MM.1S (cell line): ENCODE measurements at regions not wholly inside any gene's neighbourhood (a gene's known extent, or its start where the extent isn't known, plus 50 kb on each side); places are given as distances from the start of the nearest gene placed in this dataset.

Experiments used
- EZH2 ChIP-seq: fragments of 300-600 bp; sonication (generic); optimal IDR thresholded peaks from 2 replicates; pipeline ENCODE3; 2017; ENCODE audit warnings: low read depth, mild to moderate bottlenecking, antibody characterized with exemption, low read length, mixed read lengths
- EZH2phosphoT487 ChIP-seq: fragments of 300-600 bp; sonication (generic); IDR thresholded peaks from 2 replicates; pipeline ENCODE4 v1.6.1; 2018; ENCODE audit warnings: antibody characterized with exemption, low read length
- TF ChIP-seq, protein P1 (sequence below): fragments of 300-600 bp; sonication (generic); IDR thresholded peaks from 2 replicates; pipeline ENCODE4 v1.5.1; 2016; ENCODE audit warnings: antibody characterized with exemption, low read length, mixed read lengths

GRCh38 chr16:85530370-85530739, 82.8 kb upstream of the GSE1 start:
- TF ChIP-seq, protein P1, sequence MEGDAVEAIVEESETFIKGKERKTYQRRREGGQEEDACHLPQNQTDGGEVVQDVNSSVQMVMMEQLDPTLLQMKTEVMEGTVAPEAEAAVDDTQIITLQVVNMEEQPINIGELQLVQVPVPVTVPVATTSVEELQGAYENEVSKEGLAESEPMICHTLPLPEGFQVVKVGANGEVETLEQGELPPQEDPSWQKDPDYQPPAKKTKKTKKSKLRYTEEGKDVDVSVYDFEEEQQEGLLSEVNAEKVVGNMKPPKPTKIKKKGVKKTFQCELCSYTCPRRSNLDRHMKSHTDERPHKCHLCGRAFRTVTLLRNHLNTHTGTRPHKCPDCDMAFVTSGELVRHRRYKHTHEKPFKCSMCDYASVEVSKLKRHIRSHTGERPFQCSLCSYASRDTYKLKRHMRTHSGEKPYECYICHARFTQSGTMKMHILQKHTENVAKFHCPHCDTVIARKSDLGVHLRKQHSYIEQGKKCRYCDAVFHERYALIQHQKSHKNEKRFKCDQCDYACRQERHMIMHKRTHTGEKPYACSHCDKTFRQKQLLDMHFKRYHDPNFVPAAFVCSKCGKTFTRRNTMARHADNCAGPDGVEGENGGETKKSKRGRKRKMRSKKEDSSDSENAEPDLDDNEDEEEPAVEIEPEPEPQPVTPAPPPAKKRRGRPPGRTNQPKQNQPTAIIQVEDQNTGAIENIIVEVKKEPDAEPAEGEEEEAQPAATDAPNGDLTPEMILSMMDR = no peak
- no peak for TF ChIP-seq EZH2
- no peak for TF ChIP-seq EZH2phosphoT487
